Type B pancreatic cell (in vitro differentiated cells): ENCODE measurements at regions not wholly inside any gene's neighbourhood (a gene's known extent, or its start where the extent isn't known, plus 50 kb on each side); places are given as distances from the start of the nearest gene placed in this dataset.

Experiments used
- DNase-seq: peaks from one replicate; pipeline ENCODE4 v3.0.0; 2021; ENCODE audit warnings: mixed read lengths; ENCODE audit not compliant: unreplicated experiment; ENCODE audit errors: extremely low spot score
- H3K27ac Mint-ChIP-seq: 2 replicates; pipeline ENCODE4 v1.8.0; 2021; ENCODE audit warnings: mild to moderate bottlenecking, mixed read lengths
- H3K27me3 Mint-ChIP-seq: 2 replicates; pipeline ENCODE4 v1.8.0; 2021; ENCODE audit warnings: mixed read lengths
- H3K36me3 Mint-ChIP-seq: 2 replicates; pipeline ENCODE4 v1.8.0; 2021; ENCODE audit warnings: mixed read lengths
- H3K4me1 Mint-ChIP-seq: one replicate; pipeline ENCODE4 v1.8.0; 2021; ENCODE audit warnings: mixed read lengths; ENCODE audit not compliant: unreplicated experiment
- H3K4me3 Mint-ChIP-seq: 2 replicates; pipeline ENCODE4 v1.8.0; 2021; ENCODE audit warnings: mild to moderate bottlenecking, mixed read lengths
- H3K9me3 Mint-ChIP-seq: 2 replicates; pipeline ENCODE4 v1.8.0; 2021; ENCODE audit warnings: mixed read lengths
- CTCF ChIP-seq: fragments of 200-600 bp; sonication (generic); conservative IDR thresholded peaks from 2 replicates; pipeline ENCODE4 v1.5.0; 2021; ENCODE audit warnings: antibody characterized with exemption, mild to moderate bottlenecking

GRCh38 chr7:40966693-40967092 lies 736.2 kb downstream of the INHBA start:
- no peaks in the 10 kb centered on the region for H3K27me3 Mint-ChIP-seq
- no peak for DNase-seq

GRCh38 chr7:40965774-40966173 lies 737.1 kb downstream of the INHBA start:
- H3K27me3 Mint-ChIP-seq = no peaks in the 10 kb centered on the region
- H3K9me3 Mint-ChIP-seq = no peaks in the 10 kb centered on the region
- H3K27ac Mint-ChIP-seq = no peak overlapping the region
- H3K36me3 Mint-ChIP-seq = no peaks in the 10 kb centered on the region
- no peak for TF ChIP-seq CTCF
- H3K4me1 Mint-ChIP-seq = no peaks in the 10 kb centered on the region
- no peak for DNase-seq
- H3K4me3 Mint-ChIP-seq = no peak overlapping the region

More at GRCh38 chr7:40966693-40967092, 736.2 kb downstream of the INHBA start:
- no peaks in the 10 kb centered on the region for H3K36me3 Mint-ChIP-seq
- no peak overlapping the region for H3K27ac Mint-ChIP-seq
- H3K4me3 Mint-ChIP-seq = no peak overlapping the region
- no peak for TF ChIP-seq CTCF
- no peaks in the 10 kb centered on the region for H3K9me3 Mint-ChIP-seq
- H3K4me1 Mint-ChIP-seq = no peaks in the 10 kb centered on the region

GRCh38 chr7:40965016-40965415 lies 737.9 kb downstream of the INHBA start:
- TF ChIP-seq CTCF = no peak
- Mint-ChIP-seq H3K27me3 (no peaks in the 10 kb centered on the region), H3K4me1 (no peaks in the 10 kb centered on the region), H3K4me3 (no peak overlapping the region), H3K36me3 (no peaks in the 10 kb centered on the region), H3K9me3 (no peaks in the 10 kb centered on the region), H3K27ac (no peak overlapping the region)
- DNase-seq = no peak

- Mint-ChIP-seq H3K27me3 (no peaks in the 10 kb centered on the region), H3K9me3 (no peaks in the 10 kb centered on the region), H3K4me3 (no peak overlapping the region), H3K27ac (no peak overlapping the region), H3K36me3 (no peaks in the 10 kb centered on the region), H3K4me1 (no peaks in the 10 kb centered on the region)
- DNase-seq = no peak
- no peak for TF ChIP-seq CTCF
Measured at GRCh38 chr7:40964610-40965009, 738.3 kb downstream of the INHBA start.

GRCh38 chr7:40959955-40960354 lies 742.9 kb downstream of the INHBA start:
- H3K27ac Mint-ChIP-seq = no peak overlapping the region
- no peak overlapping the region for H3K4me3 Mint-ChIP-seq
- no peak for TF ChIP-seq CTCF
- H3K36me3 Mint-ChIP-seq = no peaks in the 10 kb centered on the region
- H3K4me1 Mint-ChIP-seq = no peaks in the 10 kb centered on the region
- no peak for DNase-seq
- H3K27me3 Mint-ChIP-seq = no peaks in the 10 kb centered on the region
- peaks cover 5% of the 10 kb centered on the region for H3K9me3 Mint-ChIP-seq

- Mint-ChIP-seq H3K36me3 (no peaks in the 10 kb centered on the region), H3K27ac (no peak overlapping the region), H3K27me3 (peaks cover 2% of the 10 kb centered on the region), H3K4me1 (no peaks in the 10 kb centered on the region), H3K4me3 (no peak overlapping the region), H3K9me3 (peaks cover 18% of the 10 kb centered on the region)
- TF ChIP-seq CTCF = no peak
- DNase-seq = no peak
Measured at GRCh38 chr7:40948239-40948638, 754.7 kb downstream of the INHBA start.
